ENCODE measurements at regions not wholly inside any gene's neighbourhood (a gene's known extent, or its start where the extent isn't known, plus 50 kb on each side); places are given as distances from the start of the nearest gene placed in this dataset.
"Not testable (repeated sequence)": the region's sequence is repeated elsewhere in the genome, so short reads cannot be mapped to it uniquely, and the experiment has no call there.

DNA sequence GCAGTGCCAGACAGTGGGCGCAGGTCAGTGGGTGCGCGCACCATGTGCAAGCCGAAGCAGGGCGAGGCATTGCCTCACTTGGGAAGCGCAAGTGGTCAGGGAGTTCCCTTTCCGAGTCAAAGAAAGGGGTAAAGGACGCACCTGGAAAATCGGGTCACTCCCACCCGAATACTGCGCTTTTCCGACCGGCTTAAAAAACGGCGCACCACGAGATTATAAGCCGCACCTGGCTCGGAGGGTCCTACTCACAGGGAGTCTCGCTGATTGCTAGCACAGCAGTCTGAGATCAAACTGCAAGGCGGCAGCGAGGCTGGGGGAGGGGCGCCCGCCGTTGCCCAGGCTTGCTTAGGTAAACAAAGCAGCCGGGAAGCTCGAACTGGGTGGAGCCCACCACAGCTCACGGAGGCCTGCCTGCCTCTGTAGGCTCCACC lies 77.9 kb downstream of the NR4A2 start:
- DNase-seq (ENCODE audit: low spot score) = not testable (repeated sequence)

DNA sequence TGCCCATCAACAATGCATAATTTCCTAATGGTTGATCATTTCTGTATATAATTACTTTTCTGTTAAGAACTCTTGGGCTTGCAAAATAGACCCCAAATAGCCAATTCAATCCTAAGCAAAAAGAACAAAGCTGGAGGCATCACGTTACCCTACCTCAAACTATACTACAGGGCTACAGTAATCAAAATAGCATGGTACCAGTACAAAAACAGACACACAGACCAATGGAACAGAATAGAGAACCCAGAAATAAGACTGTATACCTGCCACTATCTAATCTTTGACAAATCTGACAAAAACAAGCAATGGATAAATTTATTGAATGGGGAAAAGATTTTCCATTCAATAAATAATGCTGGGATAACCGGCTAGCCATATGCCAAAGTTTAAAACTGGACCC lies 78.8 kb downstream of the NR4A2 start:
- no peak for DNase-seq (ENCODE audit: low spot score)

DNA sequence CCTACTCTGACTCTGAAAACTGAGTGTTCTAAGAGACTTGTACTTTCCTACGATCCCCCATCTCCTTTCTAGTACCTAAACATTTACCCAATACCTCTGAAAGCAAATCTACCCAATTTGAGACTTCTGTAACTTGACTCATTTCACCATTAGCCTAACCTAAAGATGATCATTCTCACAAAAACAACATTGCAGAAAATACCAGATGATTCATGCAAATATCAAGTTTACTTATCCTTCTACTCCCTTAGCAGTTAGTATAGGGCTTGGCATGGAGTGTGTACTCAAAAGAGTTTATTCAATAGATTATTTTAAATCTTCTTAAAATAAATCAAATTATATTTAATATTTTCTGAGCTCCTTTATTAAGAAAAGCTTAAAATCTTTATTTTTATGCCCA lies 89.6 kb downstream of the NR4A2 start:
- no peak for DNase-seq (ENCODE audit: low spot score)

DNA sequence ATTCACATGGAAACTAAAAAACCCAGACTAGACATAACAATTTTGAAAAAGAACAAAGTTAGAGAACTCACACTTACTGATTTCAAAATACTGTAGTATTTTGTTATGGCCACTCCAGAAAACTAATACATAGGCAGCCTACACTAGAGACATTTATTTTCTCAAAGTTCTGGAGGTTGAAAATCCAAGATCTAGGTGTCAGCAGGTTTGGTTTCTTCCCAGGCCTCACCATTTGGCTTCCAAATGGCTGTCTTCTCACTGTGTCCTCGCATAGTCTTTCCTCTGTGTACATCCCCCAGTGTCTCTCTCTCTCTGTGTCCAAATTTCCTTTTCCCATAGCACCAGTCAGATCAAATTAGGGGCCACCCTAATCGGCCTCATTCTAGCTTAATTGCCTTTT lies 95.0 kb downstream of the NR4A2 start:
- DNase-seq (ENCODE audit: low spot score) = no peak

DNA sequence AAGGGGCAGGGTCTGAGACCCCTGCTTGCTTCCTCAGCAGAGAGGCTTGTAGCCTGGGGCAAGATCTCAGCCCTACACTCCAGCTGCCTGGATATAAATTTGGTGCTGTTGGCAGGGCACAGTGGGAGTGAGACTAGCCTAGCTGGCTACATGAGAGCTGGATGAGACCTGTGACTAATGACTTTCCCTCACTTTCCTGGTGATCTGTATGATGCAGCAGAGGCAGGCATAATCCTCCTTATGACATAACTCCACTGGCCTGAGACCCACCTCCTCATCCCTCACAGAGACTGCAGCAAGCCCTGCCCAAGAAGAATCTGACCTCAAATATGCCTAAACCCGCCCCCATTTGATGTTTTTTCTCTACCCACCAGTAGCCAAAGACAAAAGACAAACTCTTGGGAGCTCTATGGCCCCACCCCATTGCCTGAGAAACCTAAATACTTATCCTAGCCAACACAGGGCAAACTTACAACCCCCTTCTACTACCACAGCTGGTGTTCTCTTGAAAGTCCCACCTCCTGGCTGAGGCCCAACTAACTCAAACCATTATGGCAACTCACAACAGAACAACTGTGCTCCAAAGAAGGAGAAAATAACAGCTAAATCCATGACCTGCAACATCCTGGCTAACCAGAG lies 102.7 kb downstream of the NR4A2 start:
- DNase-seq (ENCODE audit: low spot score) = no peak

DNA sequence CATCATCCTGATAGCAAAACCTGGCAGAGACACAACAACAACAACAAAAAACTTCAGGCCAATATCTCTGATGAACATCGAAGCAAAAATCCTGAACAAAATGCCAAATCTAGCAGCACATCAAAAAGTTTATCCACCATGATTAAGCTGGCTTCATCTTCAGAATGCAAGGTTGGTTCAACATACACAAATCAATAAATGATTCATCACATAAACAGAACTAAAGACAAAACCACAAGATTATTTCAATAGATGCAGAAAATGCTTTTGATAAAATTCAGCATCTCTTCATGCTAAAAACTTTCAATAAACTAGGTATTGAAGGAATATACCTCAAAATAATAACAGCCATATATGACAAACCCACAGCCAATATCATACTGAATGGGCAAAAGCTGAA lies 109.2 kb downstream of the NR4A2 start:
- DNase-seq (ENCODE audit: low spot score) = not testable (repeated sequence)

DNA sequence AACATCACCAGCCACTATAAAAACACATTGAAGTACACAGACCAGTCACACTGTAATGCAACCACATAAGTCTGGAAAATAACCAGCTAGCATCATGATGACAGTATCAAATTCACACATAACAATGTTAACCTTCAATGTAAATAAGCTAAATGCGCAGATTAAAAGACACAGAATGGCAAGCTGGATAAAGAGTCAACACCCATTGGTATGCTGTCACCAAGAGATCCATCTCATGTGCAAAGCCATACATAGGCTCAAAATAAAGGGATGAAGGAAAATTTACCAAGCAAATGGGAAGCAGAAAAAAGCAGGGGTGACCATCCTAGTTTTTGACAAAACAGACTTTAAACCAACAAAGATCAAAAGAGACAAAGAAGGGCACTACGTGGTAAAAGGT lies 110.8 kb downstream of the NR4A2 start:
- DNase-seq (ENCODE audit: low spot score) = no peak

DNA sequence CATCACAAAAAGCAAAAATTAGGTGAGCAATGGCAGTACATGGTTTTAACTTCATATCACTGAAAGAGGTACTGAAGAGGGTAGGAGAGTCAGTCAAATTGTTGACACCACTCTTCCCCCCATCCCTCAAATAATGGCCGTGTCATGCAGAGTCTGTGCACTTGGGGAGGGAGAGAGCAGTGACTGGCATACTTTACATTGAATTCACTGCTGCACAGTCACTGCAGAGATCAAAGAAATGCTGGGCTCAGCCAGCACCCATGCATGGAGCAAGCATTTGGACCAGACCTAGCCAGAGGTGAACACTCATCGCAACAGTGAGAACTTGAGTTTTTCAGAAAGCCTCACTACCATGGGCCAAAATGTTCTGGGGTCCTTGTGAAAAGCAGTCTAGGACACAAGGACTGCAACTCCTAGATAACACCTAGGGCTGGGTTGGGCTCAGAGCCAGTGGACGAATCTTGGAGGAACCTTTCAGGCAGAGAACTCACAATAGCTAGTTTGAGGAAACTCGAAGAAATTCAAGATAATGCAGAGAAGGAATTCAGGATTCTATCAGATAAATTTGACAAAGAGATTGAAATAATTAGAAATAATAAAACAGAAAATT lies 112.9 kb downstream of the NR4A2 start:
- no peak for DNase-seq (ENCODE audit: low spot score)

DNA sequence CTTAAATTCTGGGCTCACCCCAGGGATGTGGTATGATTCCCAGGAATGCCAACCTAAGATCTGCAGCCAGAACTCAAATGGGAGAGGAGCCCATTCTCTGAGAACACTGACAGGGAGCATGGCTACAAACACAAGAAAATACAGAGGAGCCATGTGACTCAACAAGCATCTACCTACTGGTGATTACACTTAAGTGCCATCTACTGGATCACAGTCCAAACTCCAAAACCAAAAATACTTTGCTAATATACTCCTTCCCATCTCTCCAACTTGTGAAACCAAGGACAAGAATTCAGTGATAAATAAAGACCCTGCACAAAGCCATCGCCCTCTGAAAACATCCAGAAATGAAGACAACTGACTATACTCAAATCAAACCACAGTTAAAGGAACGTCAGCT lies 116.9 kb downstream of the NR4A2 start:
- DNase-seq (ENCODE audit: low spot score) = no peak

DNA sequence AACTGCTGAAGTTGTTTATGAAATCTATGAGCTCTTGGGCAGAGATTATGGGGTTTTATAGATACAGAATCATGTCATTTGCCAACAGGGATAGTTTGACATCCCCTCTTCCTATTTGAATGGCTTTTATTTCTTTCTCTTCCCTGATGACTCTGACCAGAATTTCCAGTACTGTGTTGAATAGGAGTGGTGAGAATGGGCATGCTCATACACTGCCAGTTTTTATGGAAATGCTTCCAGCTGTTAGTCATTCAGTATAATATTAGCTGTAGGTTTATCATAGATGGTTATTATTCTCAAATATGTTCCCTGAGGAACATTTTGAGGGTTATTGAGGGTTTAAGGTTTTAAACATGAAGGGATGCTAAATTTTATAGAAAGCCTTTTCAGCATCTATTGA lies 121.2 kb downstream of the NR4A2 start:
- DNase-seq (ENCODE audit: low spot score) = no peak

DNA sequence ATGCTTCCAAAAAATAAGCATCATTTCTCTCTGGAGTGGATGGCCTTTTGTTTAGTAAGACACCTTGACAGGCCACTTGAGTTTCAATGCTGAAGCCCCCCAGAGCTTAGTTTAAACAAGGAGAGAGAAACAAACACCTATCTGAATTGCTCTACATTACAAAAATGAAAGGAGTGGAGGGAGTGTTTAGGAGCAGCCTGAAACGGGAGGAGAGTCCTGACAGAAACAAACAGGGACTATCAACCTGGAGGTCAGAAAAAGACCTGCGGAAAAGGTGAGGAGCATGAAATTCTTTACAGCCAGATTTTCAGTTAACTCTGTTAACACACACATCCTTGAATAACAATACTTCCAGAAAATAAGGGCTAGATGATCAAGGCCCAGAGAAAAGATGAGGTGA lies 126.2 kb downstream of the NR4A2 start:
- DNase-seq (ENCODE audit: low spot score) = no peak

DNA sequence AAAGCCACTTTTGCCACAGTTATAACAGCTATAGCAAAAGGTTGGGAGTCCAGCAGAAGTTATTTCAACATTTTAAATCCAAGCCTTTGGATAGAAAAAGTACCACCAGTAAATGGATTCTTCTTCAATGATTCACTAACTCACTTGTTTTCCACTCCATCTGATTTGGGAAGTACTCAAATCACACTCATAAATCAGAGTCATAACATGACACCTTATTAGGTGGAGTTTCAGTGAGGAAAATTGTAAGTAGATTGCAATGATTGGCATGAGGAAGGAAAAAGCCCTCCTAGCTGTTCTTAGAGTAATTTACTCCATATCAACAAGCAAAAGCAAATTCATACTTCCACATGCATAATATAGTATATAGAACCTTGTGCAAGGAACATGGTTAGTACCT lies 132.9 kb downstream of the NR4A2 start:
- no peak for DNase-seq (ENCODE audit: low spot score)

DNA sequence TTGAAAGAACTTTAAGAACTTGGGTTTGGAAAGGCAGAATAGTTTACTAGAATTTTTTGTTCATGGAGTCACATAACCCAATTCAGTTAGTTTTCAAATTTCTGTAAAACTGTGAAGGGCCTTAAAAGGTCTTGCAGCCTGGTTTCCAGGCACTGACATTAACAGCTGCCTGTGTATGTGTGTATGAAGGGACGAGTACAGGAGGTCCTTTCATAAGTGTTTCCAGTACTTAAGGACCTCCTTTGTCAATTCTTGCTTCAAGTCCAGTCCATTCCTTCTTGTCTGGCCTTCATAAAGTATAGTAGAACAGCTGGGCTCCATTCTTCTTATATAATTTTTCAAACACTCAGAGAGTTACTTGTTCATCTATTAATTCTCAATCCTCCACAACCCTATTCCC lies 136.5 kb downstream of the NR4A2 start:
- no peak for DNase-seq (ENCODE audit: low spot score)

DNA sequence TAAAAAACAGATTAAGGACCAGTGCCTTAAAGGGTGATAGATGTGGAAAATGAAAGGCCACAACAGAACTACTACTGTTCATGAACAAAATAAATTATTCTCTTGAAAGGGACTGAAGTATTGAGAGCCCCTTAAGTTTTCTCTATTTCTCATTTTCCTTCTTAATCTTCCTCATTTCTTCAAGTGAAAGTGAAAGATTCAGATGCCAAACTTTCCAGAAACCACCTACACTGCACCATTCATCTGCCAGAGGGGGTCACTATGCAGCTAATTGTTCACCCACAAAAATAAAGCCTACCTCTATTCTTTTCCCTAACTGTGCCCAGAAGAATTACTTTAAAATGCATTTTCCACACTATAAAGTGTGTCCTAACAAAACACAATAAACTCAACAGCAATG lies 140.1 kb downstream of the NR4A2 start:
- no peak for DNase-seq (ENCODE audit: low spot score)

DNA sequence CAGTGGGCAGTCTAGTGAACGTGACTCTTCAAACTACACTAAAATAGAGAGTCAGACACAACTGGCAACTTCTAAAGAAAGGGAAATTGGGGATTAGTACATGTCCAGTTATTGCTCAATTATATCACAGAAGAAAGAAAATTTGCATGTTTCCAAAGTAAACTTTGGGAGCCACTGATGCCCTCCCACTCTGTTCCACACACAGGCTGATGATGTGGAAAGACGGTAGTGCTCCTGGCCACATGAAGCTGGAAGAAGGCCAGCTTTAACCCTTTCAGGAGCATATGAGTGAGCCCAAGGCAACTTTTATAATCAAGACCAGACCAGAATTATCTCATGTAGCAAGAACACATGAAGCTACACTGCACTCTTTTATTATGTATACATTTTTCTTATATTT lies 141.0 kb downstream of the NR4A2 start:
- DNase-seq (ENCODE audit: low spot score) = no peak

DNA sequence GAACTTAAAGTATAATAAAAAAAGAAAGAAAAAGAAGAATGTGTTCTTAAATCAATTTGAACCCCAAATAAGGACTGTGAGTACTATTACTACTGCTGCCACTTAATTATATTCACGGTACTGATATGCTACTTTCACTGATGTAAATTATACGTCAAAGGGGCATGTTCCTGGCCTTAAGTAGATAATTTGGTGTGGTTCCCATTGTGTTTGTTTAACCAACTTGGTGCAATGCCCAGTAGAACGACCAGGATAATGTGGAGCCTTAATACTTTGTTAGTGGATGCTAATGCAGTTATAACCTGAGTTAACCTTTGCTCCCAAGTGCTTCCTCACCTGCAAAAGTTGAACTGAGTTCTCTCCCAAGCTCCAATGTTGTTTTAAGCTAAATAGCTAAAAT lies 142.0 kb downstream of the NR4A2 start:
- no peak for DNase-seq (ENCODE audit: low spot score)

DNA sequence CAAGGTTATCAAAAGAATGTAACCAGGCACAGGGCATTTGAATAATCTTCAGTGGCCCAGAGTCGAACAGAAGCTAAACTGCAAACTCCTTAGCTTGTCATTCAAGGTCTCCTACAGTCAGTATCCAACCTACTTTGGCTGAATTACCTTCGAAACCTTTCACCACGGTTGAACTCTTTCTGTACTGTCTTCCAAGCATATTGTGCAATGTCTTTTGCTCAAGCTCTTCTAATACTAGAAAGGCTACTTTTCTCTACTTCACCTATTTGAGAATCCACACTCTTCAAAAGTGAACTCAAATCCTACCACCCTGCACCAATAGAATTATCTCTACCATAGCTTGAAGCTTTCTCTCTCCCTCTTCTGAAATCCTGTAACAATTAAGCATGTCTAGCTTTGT lies 142.9 kb downstream of the NR4A2 start:
- DNase-seq (ENCODE audit: low spot score) = no peak

DNA sequence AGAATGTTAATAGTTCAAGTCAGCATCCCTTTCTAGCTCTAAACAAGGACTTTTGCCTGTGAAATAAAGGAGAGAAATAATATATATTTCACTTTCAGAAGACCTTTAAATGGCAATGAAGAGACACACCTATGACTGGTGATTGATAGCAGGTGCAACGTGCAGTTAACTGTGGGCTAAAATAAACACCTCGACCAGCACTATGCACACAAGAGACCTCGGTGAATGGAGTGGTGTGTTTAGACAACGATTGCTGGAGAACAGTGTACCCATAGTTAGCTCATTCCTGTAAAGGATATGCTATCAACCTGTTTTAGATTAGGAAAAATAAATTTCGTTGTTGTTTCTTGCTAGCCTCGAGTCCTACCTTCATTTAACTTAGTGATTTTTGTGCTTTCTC lies 143.4 kb downstream of the NR4A2 start:
- DNase-seq (ENCODE audit: low spot score) = no peak

DNA sequence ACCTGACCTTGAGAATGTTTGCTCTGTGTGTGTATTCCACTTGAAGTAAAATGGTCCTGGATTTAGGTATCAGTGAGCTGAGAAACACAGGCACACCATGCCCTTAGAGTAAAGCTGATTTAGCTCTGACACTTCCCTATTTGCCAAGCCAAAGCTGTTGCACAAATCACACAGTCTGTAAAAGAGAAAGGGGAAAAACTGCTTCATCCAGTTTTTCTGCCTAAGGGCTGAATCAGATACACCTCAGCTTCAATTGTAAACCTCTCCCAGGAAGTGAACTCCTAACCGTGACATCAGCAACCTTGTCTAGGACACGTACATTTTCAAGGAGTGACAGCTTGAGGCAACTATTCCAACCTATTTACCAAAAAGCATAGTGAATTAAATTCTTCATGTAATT lies 150.4 kb downstream of the NR4A2 start:
- no peak for DNase-seq (ENCODE audit: low spot score)

DNA sequence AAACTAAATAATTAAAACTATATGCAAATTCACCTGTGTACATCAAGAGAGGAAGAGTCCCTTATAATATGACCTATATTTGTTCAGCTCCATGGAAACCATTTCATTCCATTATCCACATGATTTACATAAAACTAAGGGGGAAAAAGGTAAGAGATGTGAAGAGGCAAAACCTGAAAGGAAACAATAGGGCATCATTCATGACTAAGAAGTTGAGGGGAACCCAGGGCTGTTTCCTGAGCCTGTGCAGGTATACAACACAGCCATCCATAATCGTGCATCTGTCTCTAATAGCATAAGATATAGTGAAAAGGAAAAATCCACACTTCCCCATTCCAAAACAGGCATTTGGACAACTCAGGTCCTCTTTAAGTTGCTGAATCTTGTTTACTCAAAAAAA lies 151.3 kb downstream of the NR4A2 start:
- DNase-seq (ENCODE audit: low spot score) = no peak

DNA sequence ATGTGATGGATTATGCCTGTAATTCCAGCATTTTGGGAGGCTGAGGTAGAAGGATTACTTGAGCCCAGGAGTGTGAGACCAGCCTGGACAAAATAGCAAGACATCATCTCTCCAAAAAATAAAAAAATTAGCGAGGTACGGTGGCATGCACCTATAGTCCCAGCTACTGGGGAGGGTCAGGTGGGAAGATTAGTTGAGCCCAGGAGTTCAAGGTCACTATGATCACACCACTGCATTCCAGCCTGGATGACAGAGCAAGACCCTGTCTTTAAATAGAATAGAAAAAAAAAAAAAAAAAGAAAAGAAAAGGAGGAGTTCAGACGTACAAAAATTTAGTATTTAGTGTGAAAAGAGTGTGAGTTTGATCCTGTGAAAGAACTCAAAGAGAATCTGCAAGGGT lies 154.9 kb downstream of the NR4A2 start:
- DNase-seq (ENCODE audit: low spot score) = no peak

DNA sequence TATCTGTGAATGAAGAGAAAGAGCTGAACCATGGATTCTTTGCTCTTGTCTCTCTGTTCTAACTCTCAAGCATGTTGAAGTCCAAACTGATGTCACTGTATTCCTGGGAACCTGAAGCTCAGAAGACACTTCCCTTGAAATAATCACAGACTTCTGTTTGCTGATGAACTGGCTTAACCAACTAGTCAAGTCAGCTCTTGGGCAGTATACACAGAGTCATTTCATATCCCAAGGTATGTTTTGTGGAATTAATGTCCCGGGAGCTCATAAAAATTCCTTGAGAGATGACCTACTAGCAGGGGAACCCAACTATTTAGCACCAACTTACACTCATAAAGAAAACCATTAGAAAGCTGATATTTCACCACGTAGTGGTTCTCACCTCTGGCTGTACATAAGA lies 156.6 kb downstream of the NR4A2 start:
- DNase-seq (ENCODE audit: low spot score) = no peak

DNA sequence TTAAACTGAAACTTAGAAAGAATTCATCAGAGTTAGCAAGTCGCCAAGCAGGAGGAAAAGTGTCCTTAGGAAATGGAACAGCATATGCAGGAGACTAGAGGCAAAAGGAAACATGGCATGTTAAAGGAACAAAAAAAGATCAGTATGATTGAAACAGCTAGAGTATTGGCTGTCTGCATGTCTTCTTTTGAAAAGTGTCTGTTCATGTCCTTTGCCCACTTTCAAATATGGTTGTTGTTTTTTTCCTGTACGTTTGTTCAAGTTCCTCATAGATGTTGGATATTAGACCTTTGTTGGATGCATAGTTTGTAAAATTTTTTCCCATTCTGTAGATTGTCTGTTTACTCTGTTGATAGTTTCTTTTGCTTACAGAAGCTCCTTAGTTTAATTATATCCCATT lies 161.6 kb downstream of the NR4A2 start:
- no peak for DNase-seq (ENCODE audit: low spot score)

DNA sequence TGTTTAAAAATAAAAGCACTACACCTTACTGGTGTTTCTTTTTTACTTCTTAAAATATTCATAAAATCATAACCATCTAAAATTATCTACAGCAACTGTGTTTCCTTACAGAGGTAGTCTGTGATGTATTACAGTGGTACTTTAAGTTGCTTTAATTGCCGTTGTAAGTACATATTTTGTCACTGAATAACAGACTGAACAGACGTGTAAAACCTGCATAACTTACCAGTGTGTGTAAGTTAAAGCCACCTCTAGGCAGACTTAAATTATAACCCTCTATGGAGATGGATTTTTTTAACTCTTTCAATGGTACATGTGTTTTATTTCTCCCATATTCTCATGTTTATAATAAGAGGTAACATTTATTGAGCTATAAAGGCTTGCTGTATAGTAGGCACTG lies 166.8 kb downstream of the NR4A2 start:
- DNase-seq (ENCODE audit: low spot score) = no peak

Data from activated CD4-positive, alpha-beta T cell treated with anti-CD3 and anti-CD28 coated beads, Interleukin-2, Interleukin-4, amounts not matched to agents 100 ng/mL and 50 ng/mL, durations not matched to agents 16 hours and 8 hours (primary cell).